ENCODE measurements at regions not wholly inside any gene's neighbourhood (a gene's known extent, or its start where the extent isn't known, plus 50 kb on each side); places are given as distances from the start of the nearest gene placed in this dataset.
"Not testable (repeated sequence)": the region's sequence is repeated elsewhere in the genome, so short reads cannot be mapped to it uniquely, and the experiment has no call there.

- DNase-seq, result no peak
These were observed 148.1 kb upstream of the RPRM start for GRCh38 chr2:153626676-153627075.

- no peak for DNase-seq
These were observed 156.9 kb upstream of the RPRM start for GRCh38 chr2:153635494-153635893.

GRCh38 chr2:153641046-153641445 is 162.5 kb upstream of the RPRM start:
- DNase-seq, result no peak

GRCh38 chr2:153644955-153645354 is 166.4 kb upstream of the RPRM start:
- no peak for DNase-seq

GRCh38 chr2:153645599-153645998 is 167.0 kb upstream of the RPRM start:
- no peak for DNase-seq

GRCh38 chr2:153657651-153658050 is 179.1 kb upstream of the RPRM start:
- no peak for DNase-seq

GRCh38 chr2:153661801-153662200 is 183.2 kb upstream of the RPRM start:
- DNase-seq, result no peak

- DNase-seq, result no peak
These were observed 184.8 kb upstream of the RPRM start for GRCh38 chr2:153663371-153663770.

GRCh38 chr2:153664009-153664408 is 185.4 kb upstream of the RPRM start:
- not testable (repeated sequence) for DNase-seq

GRCh38 chr2:153667475-153667874 is 188.9 kb upstream of the RPRM start:
- DNase-seq, result no peak

- no peak for DNase-seq
These were observed 190.4 kb upstream of the RPRM start for GRCh38 chr2:153668923-153669322.

GRCh38 chr2:153710128-153710527 is 161.6 kb upstream of the GALNT13 start:
- no peak for DNase-seq

- DNase-seq, result no peak
These were observed 156.4 kb upstream of the GALNT13 start for GRCh38 chr2:153715218-153715850.

GRCh38 chr2:153717060-153717459 is 154.7 kb upstream of the GALNT13 start:
- DNase-seq, result no peak

- DNase-seq, result no peak
These were observed 132.3 kb upstream of the GALNT13 start for GRCh38 chr2:153739394-153739793.

- DNase-seq, result no peak
These were observed 109.8 kb upstream of the GALNT13 start for GRCh38 chr2:153761936-153762335.

GRCh38 chr2:153766415-153766814 is 105.3 kb upstream of the GALNT13 start:
- no peak for DNase-seq

- no peak for DNase-seq
These were observed 101.2 kb upstream of the GALNT13 start for GRCh38 chr2:153770359-153770991.

GRCh38 chr2:153780241-153780640 is 91.5 kb upstream of the GALNT13 start:
- DNase-seq, result no peak

- no peak for DNase-seq
These were observed 85.7 kb upstream of the GALNT13 start for GRCh38 chr2:153786016-153786415.

GRCh38 chr2:153787612-153788011 is 84.1 kb upstream of the GALNT13 start:
- DNase-seq, result no peak

GRCh38 chr2:153802671-153803070 is 69.1 kb upstream of the GALNT13 start:
- DNase-seq, result no peak

GRCh38 chr2:153808679-153809078 is 63.0 kb upstream of the GALNT13 start:
- no peak for DNase-seq

GRCh38 chr2:153811516-153811915 is 60.2 kb upstream of the GALNT13 start:
- no peak for DNase-seq

GRCh38 chr2:153812632-153813031 is 59.1 kb upstream of the GALNT13 start:
- DNase-seq, result no peak

All from activated CD4-positive, alpha-beta T cell treated with anti-CD3 and anti-CD28 coated beads, Interleukin-2, amount 50 U/mL, for 16 hours (primary cell).